Natural killer cell (primary cell): ENCODE measurements at regions not wholly inside any gene's neighbourhood (a gene's known extent, or its start where the extent isn't known, plus 50 kb on each side); places are given as distances from the start of the nearest gene placed in this dataset.

Experiments used
- ATAC-seq, 3 donors: fragments of 150-1000 bp in 2 of 3; fragments of 200-7000 bp in 1 of 3; cut with Tn5 transposase; 1 replicate in 1 of 3; 2 replicates in 2 of 3; pipeline ENCODE4 v1.10.0; 2021; ENCODE audit warnings: mild to moderate bottlenecking in 2 of 3, moderate library complexity in 2 of 3
- DNase-seq, 2 donors: peaks; one replicate each; pipeline versions ENCODE4 v3.0.0 to v3.0.0-alpha.2; 2013 to 2021; ENCODE audit warnings: mixed read lengths in 1 of 2
- H3K27ac ChIP-seq: one replicate; pipeline ENCODE4 v1.5.1; 2013; ENCODE audit warnings: mild to moderate bottlenecking, low read length
- H3K27me3 ChIP-seq: one replicate; pipeline ENCODE4 v1.6.1; 2013; ENCODE audit warnings: low read length; ENCODE audit not compliant: control insufficient read depth, insufficient read depth
- H3K36me3 ChIP-seq: one replicate; pipeline ENCODE4 v1.6.1; 2013; ENCODE audit warnings: low read length; ENCODE audit not compliant: control insufficient read depth, insufficient read depth
- H3K4me1 ChIP-seq: one replicate; pipeline ENCODE4 v1.6.1; 2013; ENCODE audit warnings: low read length; ENCODE audit not compliant: control insufficient read depth, insufficient read depth
- H3K4me3 ChIP-seq: one replicate; pipeline ENCODE4 v1.5.1; 2013; ENCODE audit warnings: low read length
- H3K9me3 ChIP-seq: one replicate; pipeline ENCODE4 v1.6.1; 2013; ENCODE audit warnings: low read length; ENCODE audit not compliant: control insufficient read depth, insufficient read depth
- H3K27ac Mint-ChIP-seq, 2 donors: one replicate each; pipeline ENCODE4 v1.8.0; 2022; ENCODE audit warnings: mild to moderate bottlenecking in 2 of 2, mixed read lengths in 2 of 2, moderate library complexity in 1 of 2
- H3K27me3 Mint-ChIP-seq, 2 donors: one replicate each; pipeline ENCODE4 v1.8.0; 2022; ENCODE audit warnings: low read depth in 2 of 2, mixed read lengths in 2 of 2
- H3K36me3 Mint-ChIP-seq: one replicate; pipeline ENCODE4 v1.8.0; 2022; ENCODE audit warnings: mixed read lengths
- H3K4me1 Mint-ChIP-seq, 2 donors: one replicate each; pipeline ENCODE4 v1.8.0; 2022; ENCODE audit warnings: mixed read lengths in 2 of 2
- H3K4me3 Mint-ChIP-seq: one replicate; pipeline ENCODE4 v1.8.0; 2022; ENCODE audit warnings: mild to moderate bottlenecking, moderate library complexity, mixed read lengths
- H3K9me3 Mint-ChIP-seq, 2 donors: one replicate each; pipeline ENCODE4 v1.8.0; 2022; ENCODE audit warnings: mixed read lengths in 2 of 2
- WGBS: methylation state at CpG from one replicate; pipeline ENCODE4 v1.1.7; 2013; ENCODE audit warnings: missing lambda C conversion rate; ENCODE audit not compliant: insufficient coverage; 5-methylcytosine and 5-hydroxymethylcytosine counted together
- intact Hi-C: fragments of 100-400 bp; cut with micrococcal nuclease; formaldehyde crosslinking; loops from one replicate; pipeline ENCODE4 v1.14.2; 2022
- TF ChIP-seq, protein P1 (sequence below): fragments of 200-600 bp; IDR thresholded peaks from one replicate; pipeline ENCODE4 v1.8.0; 2022; ENCODE audit warnings: antibody characterized with exemption

DNA sequence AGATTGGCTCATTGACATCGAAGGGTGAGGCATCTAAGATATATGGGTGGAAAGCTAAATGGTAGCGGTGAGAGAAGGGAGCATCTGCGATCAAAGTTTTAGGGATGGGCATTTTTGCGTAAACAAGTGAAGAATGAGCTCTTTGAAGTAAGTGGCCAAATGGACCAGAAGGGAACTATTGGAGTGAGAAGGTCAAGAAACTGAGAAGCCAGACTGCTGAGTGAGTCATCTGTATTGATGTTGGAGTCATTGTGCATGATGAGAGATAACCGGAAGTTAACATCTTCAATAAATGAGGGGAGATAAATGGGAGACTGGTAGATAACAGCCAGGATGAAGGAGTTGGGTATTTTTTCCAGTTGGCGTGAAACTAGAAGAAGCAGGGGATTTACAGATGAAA, 271.9 kb upstream of the PDE3A start:
- Mint-ChIP-seq H3K4me1 (no peaks in the 10 kb centered on the region), H3K36me3 (no peaks in the 10 kb centered on the region), H3K27me3 (no peaks in the 10 kb centered on the region), H3K4me3 (no peak overlapping the region), H3K9me3 (peaks cover 0 to 4% of the 10 kb centered on the region in 2 donors), H3K27ac (no peak overlapping the region)
- H3K4me3 ChIP-seq = no peak overlapping the region
- H3K4me1 ChIP-seq = no peaks in the 10 kb centered on the region
- no peaks in the 10 kb centered on the region for H3K9me3 ChIP-seq
- no peaks in the 10 kb centered on the region for H3K36me3 ChIP-seq
- WGBS = 86% methylated on average over 6 of the region's 6 CpGs
- no peaks in the 10 kb centered on the region for H3K27me3 ChIP-seq
- no peak overlapping the region for H3K27ac ChIP-seq
- no peak for ATAC-seq
- no peak for DNase-seq
- TF ChIP-seq, protein P1, sequence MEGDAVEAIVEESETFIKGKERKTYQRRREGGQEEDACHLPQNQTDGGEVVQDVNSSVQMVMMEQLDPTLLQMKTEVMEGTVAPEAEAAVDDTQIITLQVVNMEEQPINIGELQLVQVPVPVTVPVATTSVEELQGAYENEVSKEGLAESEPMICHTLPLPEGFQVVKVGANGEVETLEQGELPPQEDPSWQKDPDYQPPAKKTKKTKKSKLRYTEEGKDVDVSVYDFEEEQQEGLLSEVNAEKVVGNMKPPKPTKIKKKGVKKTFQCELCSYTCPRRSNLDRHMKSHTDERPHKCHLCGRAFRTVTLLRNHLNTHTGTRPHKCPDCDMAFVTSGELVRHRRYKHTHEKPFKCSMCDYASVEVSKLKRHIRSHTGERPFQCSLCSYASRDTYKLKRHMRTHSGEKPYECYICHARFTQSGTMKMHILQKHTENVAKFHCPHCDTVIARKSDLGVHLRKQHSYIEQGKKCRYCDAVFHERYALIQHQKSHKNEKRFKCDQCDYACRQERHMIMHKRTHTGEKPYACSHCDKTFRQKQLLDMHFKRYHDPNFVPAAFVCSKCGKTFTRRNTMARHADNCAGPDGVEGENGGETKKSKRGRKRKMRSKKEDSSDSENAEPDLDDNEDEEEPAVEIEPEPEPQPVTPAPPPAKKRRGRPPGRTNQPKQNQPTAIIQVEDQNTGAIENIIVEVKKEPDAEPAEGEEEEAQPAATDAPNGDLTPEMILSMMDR = no peak
- intact Hi-C loops = no loop called here

DNA sequence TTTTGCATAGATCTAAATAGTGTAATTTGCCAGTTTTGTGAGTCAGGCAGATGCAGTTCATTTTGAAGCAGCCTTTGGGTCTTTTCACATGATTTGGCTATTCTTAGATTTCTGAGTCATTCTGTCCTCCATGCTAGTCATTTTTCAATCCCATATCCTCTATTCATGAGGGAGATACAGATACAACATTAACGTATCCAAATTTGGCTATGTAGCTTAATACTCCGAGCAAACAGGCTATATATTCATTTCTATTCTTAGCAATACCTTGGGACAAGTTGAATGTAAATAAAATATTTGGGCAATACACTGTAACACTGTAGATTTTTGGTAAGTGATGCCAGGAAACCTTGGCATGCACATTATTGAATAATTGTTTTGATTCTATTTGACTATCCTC, 270.7 kb upstream of the PDE3A start:
- Histone ChIP-seq H3K4me3 (no peak overlapping the region), H3K9me3 (no peaks in the 10 kb centered on the region), H3K4me1 (no peaks in the 10 kb centered on the region), H3K27ac (no peak overlapping the region), H3K27me3 (no peaks in the 10 kb centered on the region), H3K36me3 (no peaks in the 10 kb centered on the region)
- Mint-ChIP-seq H3K36me3 (no peaks in the 10 kb centered on the region), H3K27ac (no peak overlapping the region), H3K27me3 (no peaks in the 10 kb centered on the region), H3K4me1 (no peaks in the 10 kb centered on the region), H3K4me3 (no peak overlapping the region), H3K9me3 (peaks cover 0 to 4% of the 10 kb centered on the region in 2 donors)
- WGBS = 100% methylated on average over 1 of the region's 2 CpGs
- TF ChIP-seq, protein P1 = no peak
- intact Hi-C loops = no loop called here
- DNase-seq = no peak
- ATAC-seq = no peak

DNA sequence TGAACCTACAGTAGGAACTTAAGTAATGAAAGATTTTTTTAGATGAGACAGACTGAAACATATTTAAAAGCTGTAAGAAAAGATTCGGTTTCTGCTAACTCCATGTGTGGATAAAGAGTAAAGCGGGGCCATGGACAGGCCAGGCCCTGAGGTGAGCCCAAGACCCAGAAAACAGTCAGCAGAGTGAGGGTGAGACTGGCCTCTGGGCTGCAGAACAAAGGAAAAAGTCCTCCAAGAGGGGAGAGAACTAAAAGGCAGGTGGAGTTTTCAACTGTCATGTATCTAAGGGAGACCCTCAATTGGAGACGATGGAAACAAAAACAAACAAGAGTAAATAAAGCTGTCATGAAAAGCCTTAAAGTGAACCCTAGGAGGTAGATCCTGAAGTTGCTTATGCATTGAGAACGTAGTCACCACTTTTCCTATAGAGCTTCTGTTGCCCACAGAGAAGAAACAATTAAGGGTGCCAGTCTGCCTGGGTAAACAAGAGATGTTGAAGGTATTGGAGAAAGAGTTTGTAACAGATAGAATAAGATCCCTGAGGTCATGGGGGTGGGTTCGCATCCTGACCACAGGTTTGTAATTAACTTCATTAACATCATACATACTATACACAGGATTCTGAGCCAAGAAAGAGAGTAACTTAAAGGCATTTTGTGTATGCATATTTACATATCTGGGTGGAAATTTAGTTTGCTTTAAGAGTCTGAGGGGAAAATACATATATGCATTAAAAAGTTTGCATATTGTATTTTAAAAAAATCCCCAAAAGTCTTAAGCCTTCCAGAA, 268.7 kb upstream of the PDE3A start:
- Histone ChIP-seq H3K27me3 (no peaks in the 10 kb centered on the region), H3K4me3 (no peak overlapping the region), H3K36me3 (no peaks in the 10 kb centered on the region), H3K27ac (no peak overlapping the region), H3K9me3 (no peaks in the 10 kb centered on the region), H3K4me1 (no peaks in the 10 kb centered on the region)
- 84% methylated on average over 4 of the region's 5 CpGs for WGBS
- Mint-ChIP-seq H3K27ac (no peak overlapping the region), H3K4me1 (no peaks in the 10 kb centered on the region), H3K4me3 (no peak overlapping the region), H3K9me3 (peaks cover 0 to 4% of the 10 kb centered on the region in 2 donors), H3K36me3 (no peaks in the 10 kb centered on the region), H3K27me3 (no peaks in the 10 kb centered on the region)
- TF ChIP-seq, protein P1 = no peak
- intact Hi-C loops = no loop called here
- ATAC-seq (no peak), DNase-seq (no peak)

DNA sequence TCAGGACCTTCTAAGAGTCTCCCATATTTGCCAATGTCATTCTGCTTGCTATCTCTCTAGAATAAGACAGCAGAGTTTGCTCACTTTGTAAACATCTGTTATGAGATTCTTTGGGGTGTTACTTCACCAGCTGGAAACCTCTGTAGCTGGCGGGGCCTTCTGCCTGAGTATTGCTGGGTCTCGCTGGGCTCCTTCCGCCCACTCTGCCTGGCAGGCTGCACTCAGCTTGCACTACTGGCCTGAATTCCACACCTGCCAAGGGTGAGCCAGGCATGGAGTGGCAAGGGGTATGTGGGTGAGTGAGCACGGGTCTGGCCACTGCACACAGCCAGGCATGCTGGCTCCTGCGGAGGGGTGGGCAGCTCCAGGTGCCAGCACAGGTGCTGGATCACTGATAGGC, 267.3 kb upstream of the PDE3A start:
- no peaks in the 10 kb centered on the region for H3K4me1 Mint-ChIP-seq
- DNase-seq (no peak), ATAC-seq (no peak)
- no peak overlapping the region for H3K4me3 Mint-ChIP-seq
- Histone ChIP-seq H3K36me3 (no peaks in the 10 kb centered on the region), H3K9me3 (no peaks in the 10 kb centered on the region), H3K27me3 (no peaks in the 10 kb centered on the region), H3K4me3 (no peak overlapping the region), H3K4me1 (no peaks in the 10 kb centered on the region), H3K27ac (no peak overlapping the region)
- H3K27me3 Mint-ChIP-seq = no peaks in the 10 kb centered on the region
- 89% methylated on average over 5 of the region's 5 CpGs for WGBS
- no peak overlapping the region for H3K27ac Mint-ChIP-seq
- no peaks in the 10 kb centered on the region for H3K36me3 Mint-ChIP-seq
- TF ChIP-seq, protein P1 = no peak
- intact Hi-C loops = no loop called here
- H3K9me3 Mint-ChIP-seq = peaks cover 0 to 4% of the 10 kb centered on the region in 2 donors
